Liver (tissue), 3 donors: ENCODE measurements at regions not wholly inside any gene's neighbourhood (a gene's known extent, or its start where the extent isn't known, plus 50 kb on each side); places are given as distances from the start of the nearest gene placed in this dataset.

Experiments
- TAF1 ChIP-seq: conservative IDR thresholded peaks from 2 replicates; pipeline ENCODE4 v1.6.1; 2016; ENCODE audit warnings: antibody characterized with exemption, mild to moderate bottlenecking
- TF ChIP-seq, protein P1 (sequence below): IDR thresholded peaks from 2 replicates; pipeline ENCODE4 v1.6.1; 2016; ENCODE audit warnings: antibody characterized with exemption
- TF ChIP-seq, protein P2 (sequence below): IDR thresholded peaks from 2 replicates; pipeline ENCODE4 v1.6.1; 2016; ENCODE audit warnings: antibody characterized with exemption, mild to moderate bottlenecking
- TF ChIP-seq, protein P3 (sequence below): fragments of 150-350 bp; IDR thresholded peaks from 2 replicates; pipeline ENCODE4 v1.5.1; 2017; ENCODE audit warnings: improper control_type of control experiment, low read depth, low read length; ENCODE audit not compliant: missing input control
- donor health status: healthy.
- donor health status: healthy.

DNA sequence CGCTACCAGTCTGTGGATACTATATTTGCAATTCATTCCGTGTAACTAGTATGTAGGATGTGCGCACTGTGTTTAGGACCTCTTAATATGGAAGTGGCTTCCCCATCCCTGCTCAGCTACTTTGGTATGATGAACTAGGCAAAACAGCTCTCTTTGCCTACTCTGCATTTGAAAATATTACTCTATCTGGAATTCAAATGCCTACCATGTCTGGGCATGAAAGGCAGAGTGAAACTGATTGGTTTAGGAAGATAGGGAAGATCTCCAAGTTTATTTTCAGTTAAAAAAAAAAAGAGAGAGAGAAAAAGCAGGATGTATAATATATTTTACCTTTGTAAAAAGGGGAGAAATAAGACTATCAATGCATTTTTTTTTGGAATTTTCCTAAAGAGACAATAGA lies 74.1 kb upstream of the ELL2 start:
- TF ChIP-seq, protein P1, sequence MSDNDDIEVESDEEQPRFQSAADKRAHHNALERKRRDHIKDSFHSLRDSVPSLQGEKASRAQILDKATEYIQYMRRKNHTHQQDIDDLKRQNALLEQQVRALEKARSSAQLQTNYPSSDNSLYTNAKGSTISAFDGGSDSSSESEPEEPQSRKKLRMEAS, result no peak
- TF ChIP-seq, protein P2, sequence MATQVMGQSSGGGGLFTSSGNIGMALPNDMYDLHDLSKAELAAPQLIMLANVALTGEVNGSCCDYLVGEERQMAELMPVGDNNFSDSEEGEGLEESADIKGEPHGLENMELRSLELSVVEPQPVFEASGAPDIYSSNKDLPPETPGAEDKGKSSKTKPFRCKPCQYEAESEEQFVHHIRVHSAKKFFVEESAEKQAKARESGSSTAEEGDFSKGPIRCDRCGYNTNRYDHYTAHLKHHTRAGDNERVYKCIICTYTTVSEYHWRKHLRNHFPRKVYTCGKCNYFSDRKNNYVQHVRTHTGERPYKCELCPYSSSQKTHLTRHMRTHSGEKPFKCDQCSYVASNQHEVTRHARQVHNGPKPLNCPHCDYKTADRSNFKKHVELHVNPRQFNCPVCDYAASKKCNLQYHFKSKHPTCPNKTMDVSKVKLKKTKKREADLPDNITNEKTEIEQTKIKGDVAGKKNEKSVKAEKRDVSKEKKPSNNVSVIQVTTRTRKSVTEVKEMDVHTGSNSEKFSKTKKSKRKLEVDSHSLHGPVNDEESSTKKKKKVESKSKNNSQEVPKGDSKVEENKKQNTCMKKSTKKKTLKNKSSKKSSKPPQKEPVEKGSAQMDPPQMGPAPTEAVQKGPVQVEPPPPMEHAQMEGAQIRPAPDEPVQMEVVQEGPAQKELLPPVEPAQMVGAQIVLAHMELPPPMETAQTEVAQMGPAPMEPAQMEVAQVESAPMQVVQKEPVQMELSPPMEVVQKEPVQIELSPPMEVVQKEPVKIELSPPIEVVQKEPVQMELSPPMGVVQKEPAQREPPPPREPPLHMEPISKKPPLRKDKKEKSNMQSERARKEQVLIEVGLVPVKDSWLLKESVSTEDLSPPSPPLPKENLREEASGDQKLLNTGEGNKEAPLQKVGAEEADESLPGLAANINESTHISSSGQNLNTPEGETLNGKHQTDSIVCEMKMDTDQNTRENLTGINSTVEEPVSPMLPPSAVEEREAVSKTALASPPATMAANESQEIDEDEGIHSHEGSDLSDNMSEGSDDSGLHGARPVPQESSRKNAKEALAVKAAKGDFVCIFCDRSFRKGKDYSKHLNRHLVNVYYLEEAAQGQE, result no peak
- TF ChIP-seq, protein P3, sequence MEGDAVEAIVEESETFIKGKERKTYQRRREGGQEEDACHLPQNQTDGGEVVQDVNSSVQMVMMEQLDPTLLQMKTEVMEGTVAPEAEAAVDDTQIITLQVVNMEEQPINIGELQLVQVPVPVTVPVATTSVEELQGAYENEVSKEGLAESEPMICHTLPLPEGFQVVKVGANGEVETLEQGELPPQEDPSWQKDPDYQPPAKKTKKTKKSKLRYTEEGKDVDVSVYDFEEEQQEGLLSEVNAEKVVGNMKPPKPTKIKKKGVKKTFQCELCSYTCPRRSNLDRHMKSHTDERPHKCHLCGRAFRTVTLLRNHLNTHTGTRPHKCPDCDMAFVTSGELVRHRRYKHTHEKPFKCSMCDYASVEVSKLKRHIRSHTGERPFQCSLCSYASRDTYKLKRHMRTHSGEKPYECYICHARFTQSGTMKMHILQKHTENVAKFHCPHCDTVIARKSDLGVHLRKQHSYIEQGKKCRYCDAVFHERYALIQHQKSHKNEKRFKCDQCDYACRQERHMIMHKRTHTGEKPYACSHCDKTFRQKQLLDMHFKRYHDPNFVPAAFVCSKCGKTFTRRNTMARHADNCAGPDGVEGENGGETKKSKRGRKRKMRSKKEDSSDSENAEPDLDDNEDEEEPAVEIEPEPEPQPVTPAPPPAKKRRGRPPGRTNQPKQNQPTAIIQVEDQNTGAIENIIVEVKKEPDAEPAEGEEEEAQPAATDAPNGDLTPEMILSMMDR, result no peak
- TF ChIP-seq TAF1, result no peak
